Esophagus muscularis mucosa (tissue), 4 donors: ENCODE measurements at regions not wholly inside any gene's neighbourhood (a gene's known extent, or its start where the extent isn't known, plus 50 kb on each side); places are given as distances from the start of the nearest gene placed in this dataset.

Source experiments
- EP300 ChIP-seq: sonication (generic); formaldehyde crosslinking; IDR thresholded peaks from one replicate; pipeline ENCODE4 v1.6.1; 2017; ENCODE audit warnings: antibody characterized with exemption
- POLR2AphosphoS5 ChIP-seq, 2 donors: sonication (generic); formaldehyde crosslinking; IDR thresholded peaks; one replicate each; pipeline ENCODE4 v1.6.1; 2017; ENCODE audit warnings: antibody characterized with exemption in 2 of 2
- TF ChIP-seq, protein P1 (sequence below), 3 experiments: fragments of 200-600 bp in 2 of 3; fragments of 450-650 bp in 1 of 3; sonication (generic) in 2 of 3; IDR thresholded peaks; one replicate each; pipeline ENCODE4 v1.5.1; 2017 to 2019; ENCODE audit warnings: antibody characterized with exemption in 3 of 3, mild to moderate bottlenecking in 2 of 3, moderate library complexity in 1 of 3

- TF ChIP-seq, protein P1, sequence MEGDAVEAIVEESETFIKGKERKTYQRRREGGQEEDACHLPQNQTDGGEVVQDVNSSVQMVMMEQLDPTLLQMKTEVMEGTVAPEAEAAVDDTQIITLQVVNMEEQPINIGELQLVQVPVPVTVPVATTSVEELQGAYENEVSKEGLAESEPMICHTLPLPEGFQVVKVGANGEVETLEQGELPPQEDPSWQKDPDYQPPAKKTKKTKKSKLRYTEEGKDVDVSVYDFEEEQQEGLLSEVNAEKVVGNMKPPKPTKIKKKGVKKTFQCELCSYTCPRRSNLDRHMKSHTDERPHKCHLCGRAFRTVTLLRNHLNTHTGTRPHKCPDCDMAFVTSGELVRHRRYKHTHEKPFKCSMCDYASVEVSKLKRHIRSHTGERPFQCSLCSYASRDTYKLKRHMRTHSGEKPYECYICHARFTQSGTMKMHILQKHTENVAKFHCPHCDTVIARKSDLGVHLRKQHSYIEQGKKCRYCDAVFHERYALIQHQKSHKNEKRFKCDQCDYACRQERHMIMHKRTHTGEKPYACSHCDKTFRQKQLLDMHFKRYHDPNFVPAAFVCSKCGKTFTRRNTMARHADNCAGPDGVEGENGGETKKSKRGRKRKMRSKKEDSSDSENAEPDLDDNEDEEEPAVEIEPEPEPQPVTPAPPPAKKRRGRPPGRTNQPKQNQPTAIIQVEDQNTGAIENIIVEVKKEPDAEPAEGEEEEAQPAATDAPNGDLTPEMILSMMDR (IDR thresholded peaks at IDR 0.05): no peak
- TF ChIP-seq EP300: no peak
- no peak for TF ChIP-seq POLR2AphosphoS5 (IDR thresholded peaks at IDR 0.05)
Measured at GRCh38 chr9:16175461-16175860, 622.6 kb downstream of the CCDC171 start.
